Activated CD4-positive, alpha-beta T cell treated with anti-CD3 and anti-CD28 coated beads for 36 hours (primary cell): ENCODE measurements at regions not wholly inside any gene's neighbourhood (a gene's known extent, or its start where the extent isn't known, plus 50 kb on each side); places are given as distances from the start of the nearest gene placed in this dataset.

Experiments
- ATAC-seq: fragments of 200-7000 bp; cut with Tn5 transposase; one replicate; pipeline ENCODE4 v1.10.0; 2021; ENCODE audit warnings: mild to moderate bottlenecking, moderate library complexity
- CTCF ChIA-PET: fragments of 350-600 bp; sonication (Branson Sonifier 250); formaldehyde crosslinking; loops from one replicate; lab custom pipeline; 2021; ENCODE audit warnings: antibody characterized with exemption; lab: Charles Lee
- POLR2A ChIA-PET: fragments of 350-600 bp; sonication (Branson Sonifier 250); formaldehyde crosslinking; loops from one replicate; lab custom pipeline; 2021; ENCODE audit warnings: antibody characterized with exemption, inconsistent platforms; lab: Charles Lee
- DNase-seq: peaks from one replicate; pipeline ENCODE4 v3.0.0-alpha.2; 2020
- H3K27ac Mint-ChIP-seq: one replicate; pipeline ENCODE4 v1.8.0; 2021; ENCODE audit warnings: mixed read lengths
- H3K27me3 Mint-ChIP-seq: one replicate; pipeline ENCODE4 v1.8.0; 2021; ENCODE audit warnings: mixed read lengths
- H3K36me3 Mint-ChIP-seq: one replicate; pipeline ENCODE4 v1.8.0; 2021; ENCODE audit warnings: low read depth, mixed read lengths
- H3K4me1 Mint-ChIP-seq: one replicate; pipeline ENCODE4 v1.8.0; 2021; ENCODE audit warnings: mixed read lengths
- H3K4me3 Mint-ChIP-seq: one replicate; pipeline ENCODE4 v1.8.0; 2021; ENCODE audit warnings: mild to moderate bottlenecking, moderate library complexity, mixed read lengths
- H3K9me3 Mint-ChIP-seq: one replicate; pipeline ENCODE4 v1.8.0; 2021; ENCODE audit warnings: low read depth, mixed read lengths
- intact Hi-C, 2 experiments: fragments of 100-400 bp; cut with DNase I in 1 of 2; cut with micrococcal nuclease in 1 of 2; formaldehyde crosslinking; loops; one replicate each; pipeline versions ENCODE4 v1.14.2 to v1.15.1; 2022 to 2024; cut with DNase I, micrococcal nuclease

DNA sequence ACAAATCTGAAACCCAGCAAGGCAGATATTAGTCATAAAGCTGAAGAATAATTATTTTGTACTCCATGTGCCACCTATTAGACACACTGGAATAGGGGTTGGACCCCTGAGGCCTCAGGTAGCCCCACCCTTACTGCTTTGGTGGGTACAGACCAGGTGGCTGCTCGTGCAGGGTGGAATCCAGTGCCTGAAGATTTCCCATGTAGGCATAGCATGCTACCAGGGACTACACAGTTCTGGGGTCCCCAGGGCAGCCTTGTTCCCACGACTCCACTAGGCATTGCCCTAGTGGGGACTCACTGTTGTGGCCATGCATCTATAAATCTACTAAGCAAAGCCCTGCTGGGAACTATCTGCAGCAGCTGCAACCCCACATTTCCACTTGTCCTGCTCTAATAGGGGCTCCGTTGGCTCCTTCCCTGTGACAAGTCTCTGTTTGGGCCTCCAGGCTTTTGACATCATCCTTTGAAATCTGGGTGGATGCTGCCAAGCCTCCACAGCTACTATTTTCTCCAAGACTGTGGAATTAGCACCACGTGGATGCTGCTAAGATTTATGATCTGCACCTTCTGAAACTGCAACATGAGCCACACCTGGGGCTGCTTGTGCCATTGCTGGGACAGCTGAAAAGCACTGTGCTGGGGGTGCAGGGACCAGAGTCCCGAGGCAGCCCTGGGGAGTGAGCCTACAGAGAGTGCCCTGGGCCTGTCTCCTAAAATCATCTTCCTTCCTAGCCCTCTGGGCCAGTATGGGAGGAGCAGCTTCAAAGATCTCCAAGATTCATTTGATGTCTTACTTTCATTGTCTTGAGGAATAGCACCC lies 303.8 kb downstream of the FSIP2 start:
- no peaks in the 10 kb centered on the region for H3K9me3 Mint-ChIP-seq
- ATAC-seq, result no peak
- no peaks in the 10 kb centered on the region for H3K4me1 Mint-ChIP-seq
- DNase-seq, result no peak
- no peak overlapping the region for H3K4me3 Mint-ChIP-seq
- intact Hi-C loops, result no loop called here
- H3K36me3 Mint-ChIP-seq, result no peaks in the 10 kb centered on the region
- no peaks in the 10 kb centered on the region for H3K27me3 Mint-ChIP-seq
- H3K27ac Mint-ChIP-seq, result no peak overlapping the region
- ChIA-PET CTCF (interaction anchor here (0.7 to 1.1 kb wide), 2 partner anchors 10 to 39 kb away, joined by 3 read pairs; no protein-coding TSS in a partner anchor), POLR2A (no interaction called here)

DNA sequence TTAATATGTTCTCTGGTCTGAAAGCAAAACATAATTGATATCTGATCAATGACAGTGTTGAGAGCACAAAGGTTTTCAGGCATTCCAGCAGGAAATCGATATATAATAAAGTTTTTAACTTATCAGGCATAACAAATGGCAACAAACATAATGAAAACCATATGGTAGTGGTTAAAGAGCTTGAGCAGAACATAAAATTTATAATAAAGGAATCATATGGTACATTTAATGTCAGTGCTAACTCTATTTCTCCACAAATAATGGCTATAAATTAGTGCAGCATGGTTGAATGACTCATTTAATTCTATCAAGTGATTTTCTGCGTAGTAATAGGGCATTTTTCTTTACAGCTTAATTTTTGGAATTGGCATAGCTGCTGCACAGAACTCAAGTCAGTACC lies 306.2 kb downstream of the FSIP2 start:
- ChIA-PET CTCF (no interaction called here), POLR2A (no interaction called here)
- Mint-ChIP-seq H3K4me3 (no peak overlapping the region), H3K27ac (no peak overlapping the region), H3K9me3 (no peaks in the 10 kb centered on the region), H3K4me1 (no peaks in the 10 kb centered on the region), H3K27me3 (no peaks in the 10 kb centered on the region), H3K36me3 (no peaks in the 10 kb centered on the region)
- ATAC-seq, result no peak
- intact Hi-C loops, result no loop called here
- no peak for DNase-seq

DNA sequence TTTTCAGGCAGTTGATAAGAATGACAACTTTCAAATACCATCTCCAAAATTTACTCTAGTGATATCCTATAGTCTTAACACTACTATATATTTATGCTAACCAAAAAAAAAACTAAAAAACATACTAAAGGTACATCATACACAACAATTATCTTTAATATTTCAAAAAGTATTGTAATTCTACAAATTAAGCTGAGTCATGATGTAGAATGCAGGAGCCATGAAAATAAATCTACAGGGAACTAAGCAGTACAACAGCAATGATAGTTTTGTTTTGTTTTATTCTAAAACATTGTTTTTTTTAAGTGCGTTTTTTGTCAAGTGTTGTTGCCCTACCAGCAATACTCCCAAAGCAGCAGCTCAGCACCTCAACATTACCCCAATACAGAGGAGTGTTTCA lies 314.3 kb downstream of the FSIP2 start:
- intact Hi-C loops, result no loop called here
- DNase-seq (no peak), ATAC-seq (no peak)
- Mint-ChIP-seq H3K4me3 (no peak overlapping the region), H3K9me3 (no peaks in the 10 kb centered on the region), H3K4me1 (no peaks in the 10 kb centered on the region), H3K27ac (no peak overlapping the region), H3K36me3 (no peaks in the 10 kb centered on the region), H3K27me3 (no peaks in the 10 kb centered on the region)
- CTCF ChIA-PET, result no interaction called here
- POLR2A ChIA-PET, result no interaction called here

DNA sequence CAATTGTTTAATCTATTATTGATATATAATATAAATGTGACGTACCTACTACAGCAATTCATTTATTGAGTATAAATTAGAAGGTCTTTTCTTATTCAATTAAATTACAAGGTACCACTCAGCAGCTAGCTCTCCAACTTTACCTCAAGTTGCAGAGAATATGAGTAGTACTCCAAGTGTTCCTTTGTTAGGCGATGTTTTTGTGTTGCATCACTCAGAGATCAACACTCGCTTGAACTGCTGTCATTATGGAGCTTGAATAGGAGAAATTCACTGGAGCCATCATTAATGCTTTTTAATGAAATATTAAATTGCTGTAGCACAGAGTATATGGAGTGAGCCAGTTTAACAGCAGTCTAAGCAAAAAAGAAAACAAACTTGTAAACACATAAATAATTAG lies 320.0 kb downstream of the FSIP2 start:
- ChIA-PET CTCF (no interaction called here), POLR2A (no interaction called here)
- no peaks in the 10 kb centered on the region for H3K36me3 Mint-ChIP-seq
- no peak overlapping the region for H3K4me3 Mint-ChIP-seq
- no peak overlapping the region for H3K27ac Mint-ChIP-seq
- ATAC-seq (no peak), DNase-seq (no peak)
- no peaks in the 10 kb centered on the region for H3K4me1 Mint-ChIP-seq
- no peaks in the 10 kb centered on the region for H3K27me3 Mint-ChIP-seq
- intact Hi-C loops, result no loop called here
- H3K9me3 Mint-ChIP-seq, result no peaks in the 10 kb centered on the region

DNA sequence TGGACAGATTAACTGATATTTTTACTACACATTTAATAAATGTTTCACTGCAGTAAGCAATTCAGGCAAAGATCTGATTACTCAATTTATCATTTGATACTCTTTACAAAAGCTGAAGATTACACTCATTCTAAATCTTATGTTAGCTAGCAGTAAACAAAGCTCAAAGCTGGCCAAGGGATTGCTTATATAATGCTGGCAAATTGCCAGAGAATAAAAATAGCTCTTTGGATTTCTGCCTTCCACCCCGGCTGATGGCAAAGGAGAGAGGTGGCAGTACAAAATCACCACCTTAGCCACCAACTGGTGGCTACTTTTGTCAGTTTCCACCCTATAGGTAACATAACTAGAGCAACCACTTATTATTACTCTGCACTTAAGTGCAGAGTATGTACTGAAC lies 320.5 kb downstream of the FSIP2 start:
- CTCF ChIA-PET, result interaction anchor here (0.5 kb wide), 1 partner anchor 643 kb away, joined by 3 read pairs; no protein-coding TSS in a partner anchor
- ATAC-seq (no peak), DNase-seq (no peak)
- Mint-ChIP-seq H3K27ac (no peak overlapping the region), H3K4me1 (no peaks in the 10 kb centered on the region), H3K27me3 (no peaks in the 10 kb centered on the region), H3K4me3 (no peak overlapping the region), H3K36me3 (no peaks in the 10 kb centered on the region), H3K9me3 (no peaks in the 10 kb centered on the region)
- POLR2A ChIA-PET, result no interaction called here
- intact Hi-C loops, result no loop called here

DNA sequence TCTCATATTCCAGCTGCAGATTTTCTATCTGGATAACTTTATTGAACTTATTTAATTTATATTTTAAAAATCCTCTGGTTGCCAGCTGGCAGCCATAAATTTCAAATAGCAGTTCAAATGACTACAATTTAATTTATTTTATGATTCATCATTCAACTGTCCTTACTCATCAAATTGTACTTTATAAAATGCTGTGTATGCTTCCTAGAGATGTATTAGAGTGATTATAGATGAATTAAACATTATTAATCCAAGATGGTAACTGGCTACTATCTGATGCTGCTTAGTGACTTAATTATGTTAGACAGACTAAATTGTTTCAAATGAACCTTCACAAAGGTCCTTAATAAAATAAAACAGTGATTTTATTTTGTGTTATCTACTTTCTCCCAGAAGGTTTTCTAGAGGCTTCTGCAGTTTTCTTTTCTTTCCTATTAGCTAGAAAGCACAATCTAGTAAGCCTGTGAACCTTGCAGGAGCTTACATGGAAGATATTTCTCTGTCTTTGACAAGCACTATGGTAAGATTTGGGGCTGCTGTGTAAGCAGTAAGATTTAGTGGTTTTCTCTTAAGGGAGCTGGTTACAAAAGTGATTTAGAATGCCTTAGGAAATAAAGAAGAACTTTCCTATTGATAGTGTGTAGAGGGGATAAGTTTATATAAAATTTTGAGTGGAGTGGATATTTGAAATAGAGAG lies 322.3 kb downstream of the FSIP2 start:
- CTCF ChIA-PET, result interaction anchor here (0.6 kb wide), 2 partner anchors 228 to 1204 kb away, joined by 3 read pairs; no protein-coding TSS in a partner anchor
- POLR2A ChIA-PET, result no interaction called here

DNA sequence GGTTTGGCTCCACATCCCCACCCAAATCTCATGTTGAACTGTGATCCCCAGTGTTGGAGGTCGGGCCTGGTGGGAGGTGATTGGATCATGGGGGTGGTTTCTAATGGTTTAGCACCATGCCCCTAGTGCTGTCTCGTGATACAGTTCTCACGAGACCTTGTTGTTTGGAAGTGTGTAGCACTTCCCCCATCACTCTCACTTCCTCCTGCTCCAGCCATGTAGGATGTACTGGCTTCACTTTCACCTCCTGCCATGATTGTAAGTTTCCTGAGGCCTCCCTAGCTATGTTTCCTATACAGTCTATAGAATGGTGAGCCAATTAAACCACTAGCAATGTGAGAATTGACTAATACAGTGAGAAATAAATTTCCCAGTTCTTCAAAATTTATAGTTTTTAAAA lies 325.9 kb downstream of the FSIP2 start:
- DNase-seq, result no peak
- peaks cover 2% of the 10 kb centered on the region for H3K36me3 Mint-ChIP-seq
- ChIA-PET POLR2A (no interaction called here), CTCF (no interaction called here)
- no peak for ATAC-seq
- no peaks in the 10 kb centered on the region for H3K9me3 Mint-ChIP-seq
- no peaks in the 10 kb centered on the region for H3K27me3 Mint-ChIP-seq
- no peak overlapping the region for H3K4me3 Mint-ChIP-seq
- intact Hi-C loops, result no loop called here
- H3K27ac Mint-ChIP-seq, result no peak overlapping the region
- no peaks in the 10 kb centered on the region for H3K4me1 Mint-ChIP-seq

More for the DNA sequence above, 322.3 kb downstream of the FSIP2 start:
- Mint-ChIP-seq H3K36me3 (peaks cover 2% of the 10 kb centered on the region), H3K27ac (no peak overlapping the region), H3K4me3 (no peak overlapping the region), H3K4me1 (no peaks in the 10 kb centered on the region), H3K9me3 (no peaks in the 10 kb centered on the region), H3K27me3 (no peaks in the 10 kb centered on the region)
- intact Hi-C loops, result no loop called here
- DNase-seq, result no peak
- ATAC-seq, result no peak

DNA sequence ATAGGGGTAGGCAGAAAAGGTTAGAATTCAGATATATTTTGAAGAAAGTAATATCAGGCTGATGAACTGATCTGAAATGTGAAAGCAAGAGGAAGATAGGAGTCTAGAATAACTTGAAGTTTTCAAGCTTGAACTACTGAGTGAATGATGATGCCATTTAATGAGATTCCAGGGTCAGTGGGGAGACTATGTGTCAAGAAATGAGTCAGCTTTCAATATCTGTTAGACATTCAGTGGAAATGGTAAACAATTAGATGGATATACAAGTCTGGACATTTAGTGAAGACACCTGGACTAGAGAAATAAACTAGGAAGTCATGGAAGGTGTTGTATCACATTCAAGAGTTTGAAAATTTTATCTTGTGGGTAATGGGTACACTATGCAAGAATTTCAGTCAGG lies 326.9 kb downstream of the FSIP2 start:
- DNase-seq (no peak), ATAC-seq (no peak)
- Mint-ChIP-seq H3K4me3 (no peak overlapping the region), H3K27me3 (no peaks in the 10 kb centered on the region), H3K4me1 (no peaks in the 10 kb centered on the region), H3K27ac (no peak overlapping the region), H3K36me3 (peaks cover 2% of the 10 kb centered on the region), H3K9me3 (no peaks in the 10 kb centered on the region)
- POLR2A ChIA-PET, result no interaction called here
- CTCF ChIA-PET, result no interaction called here
- intact Hi-C loops, result no loop called here

DNA sequence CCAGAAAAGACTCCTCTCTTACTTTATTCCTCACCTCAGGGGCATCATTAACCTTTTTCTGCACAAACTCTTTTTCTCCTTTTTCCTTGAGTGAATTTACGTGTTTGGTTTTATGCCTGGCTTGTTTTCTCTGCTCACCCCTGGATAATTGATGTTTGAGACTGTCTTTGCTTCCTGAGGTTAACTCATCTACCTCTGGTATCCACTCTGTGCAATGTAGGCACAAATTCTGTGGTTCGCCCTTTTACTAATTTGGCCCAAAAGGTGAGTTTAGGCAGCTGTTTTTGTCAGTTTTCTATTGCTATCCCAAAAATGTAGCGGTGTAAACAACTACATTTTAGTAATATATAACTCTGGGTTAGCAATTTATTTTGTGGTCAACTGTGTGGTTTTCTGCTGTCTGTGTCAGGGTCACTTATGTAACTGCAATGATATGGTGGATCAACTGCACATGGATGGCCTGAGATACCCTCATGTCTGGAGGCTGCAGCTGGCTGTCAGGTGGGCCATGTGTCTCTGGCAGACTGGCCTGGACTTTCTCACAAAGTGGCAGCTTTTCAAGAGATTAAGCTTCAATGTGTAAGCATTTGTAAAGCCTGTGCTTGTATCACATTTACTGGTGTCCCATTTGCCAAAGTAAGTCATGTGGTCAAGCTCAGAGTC lies 329.7 kb downstream of the FSIP2 start:
- Mint-ChIP-seq H3K4me3 (no peak overlapping the region), H3K9me3 (no peaks in the 10 kb centered on the region), H3K4me1 (no peaks in the 10 kb centered on the region), H3K27ac (no peak overlapping the region), H3K36me3 (peaks cover 2% of the 10 kb centered on the region), H3K27me3 (no peaks in the 10 kb centered on the region)
- DNase-seq (no peak), ATAC-seq (no peak)
- CTCF ChIA-PET, result interaction anchor here (0.6 kb wide), 1 partner anchor 19 kb away, joined by 3 read pairs; no protein-coding TSS in a partner anchor
- intact Hi-C loops, result no loop called here
- POLR2A ChIA-PET, result no interaction called here

DNA sequence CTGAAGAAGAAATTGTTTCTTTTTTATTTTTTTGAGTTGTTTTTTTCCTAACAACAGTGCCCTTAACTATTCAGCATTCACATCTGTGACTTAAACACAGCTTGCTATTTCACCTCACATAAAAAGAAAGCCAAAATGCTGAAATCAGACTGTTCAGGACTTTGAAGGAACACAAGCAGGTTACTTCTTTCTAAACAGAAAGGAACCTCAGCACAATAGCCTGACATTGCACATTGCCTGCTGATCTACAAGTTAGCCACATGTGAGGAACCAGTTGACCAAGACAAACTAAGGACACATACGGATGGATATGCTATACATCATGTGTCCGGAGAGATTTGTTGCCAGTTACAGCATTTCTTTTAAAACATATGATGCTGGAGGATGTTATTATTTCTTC lies 331.1 kb downstream of the FSIP2 start:
- no peaks in the 10 kb centered on the region for H3K4me1 Mint-ChIP-seq
- no peak for ATAC-seq
- CTCF ChIA-PET, result no interaction called here
- no peak overlapping the region for H3K4me3 Mint-ChIP-seq
- intact Hi-C loops, result no loop called here
- H3K9me3 Mint-ChIP-seq, result no peaks in the 10 kb centered on the region
- H3K27ac Mint-ChIP-seq, result no peak overlapping the region
- H3K27me3 Mint-ChIP-seq, result no peaks in the 10 kb centered on the region
- no peak for DNase-seq
- POLR2A ChIA-PET, result no interaction called here
- peaks cover 2% of the 10 kb centered on the region for H3K36me3 Mint-ChIP-seq

DNA sequence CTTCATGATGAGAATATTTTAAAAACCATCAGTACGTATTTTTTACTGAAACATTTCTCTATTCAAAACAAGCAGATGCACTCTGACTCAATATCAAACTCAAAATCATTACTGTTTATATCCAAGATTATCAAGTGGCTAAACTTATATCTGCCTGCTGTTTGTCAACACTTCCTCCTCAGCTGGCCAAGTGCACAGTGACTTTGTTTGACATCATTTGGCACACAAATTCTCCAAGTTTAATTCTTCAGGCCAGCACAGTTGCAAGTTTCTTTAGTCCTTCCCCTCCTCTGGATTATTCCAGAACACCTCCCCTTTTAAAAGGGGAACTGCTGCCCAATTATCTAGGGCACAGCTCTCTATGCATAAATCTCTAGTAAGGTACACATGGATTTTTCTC lies 346.6 kb downstream of the FSIP2 start:
- no peak for DNase-seq
- intact Hi-C loops, result no loop called here
- H3K4me1 Mint-ChIP-seq, result no peaks in the 10 kb centered on the region

More for the DNA sequence above, 346.6 kb downstream of the FSIP2 start:
- no peak overlapping the region for H3K27ac Mint-ChIP-seq
- H3K36me3 Mint-ChIP-seq, result peaks cover 2% of the 10 kb centered on the region
- ATAC-seq, result no peak
- no peak overlapping the region for H3K4me3 Mint-ChIP-seq
- no peaks in the 10 kb centered on the region for H3K27me3 Mint-ChIP-seq
- POLR2A ChIA-PET, result no interaction called here
- CTCF ChIA-PET, result no interaction called here
- no peaks in the 10 kb centered on the region for H3K9me3 Mint-ChIP-seq
